Fibroblast of lung (primary cell): ENCODE measurements at regions not wholly inside any gene's neighbourhood (a gene's known extent, or its start where the extent isn't known, plus 50 kb on each side); places are given as distances from the start of the nearest gene placed in this dataset.
"Not testable (repeated sequence)": the region's sequence is repeated elsewhere in the genome, so short reads cannot be mapped to it uniquely, and the experiment has no call there.

Source experiments
- DNase-seq, 2 donors: peaks; one replicate each; pipeline versions ENCODE4 v3.0.0 to v3.0.0-alpha.2; 2010; ENCODE audit warnings: low read depth in 2 of 2
- H2AFZ ChIP-seq: 2 replicates; pipeline ENCODE4 v1.5.1; 2012; ENCODE audit warnings: low read length, control low read depth, inconsistent platforms
- H3K27ac ChIP-seq: 2 replicates; pipeline ENCODE4 v1.5.1; 2011; ENCODE audit warnings: low read length, control low read depth; ENCODE audit not compliant: insufficient read depth
- H3K27me3 ChIP-seq: 2 replicates; pipeline ENCODE4 v1.5.1; 2011; ENCODE audit warnings: mild to moderate bottlenecking, low read length; ENCODE audit not compliant: control insufficient read depth, insufficient read depth
- H3K36me3 ChIP-seq: 2 replicates; pipeline ENCODE4 v1.5.1; 2011; ENCODE audit warnings: low read length; ENCODE audit not compliant: control insufficient read depth, insufficient read depth
- H3K4me1 ChIP-seq: 2 replicates; pipeline ENCODE4 v1.5.1; 2011; ENCODE audit warnings: low read length; ENCODE audit not compliant: control insufficient read depth, insufficient read depth; ENCODE audit errors: extremely low read depth
- H3K4me2 ChIP-seq: 2 replicates; pipeline ENCODE4 v1.5.1; 2011; ENCODE audit warnings: low read length, control low read depth; ENCODE audit not compliant: insufficient read depth; ENCODE audit errors: extremely low read depth
- H3K4me3 ChIP-seq, 4 experiments: fragments of 200-600 bp in 1 of 4; sonication (generic) in 1 of 4; replicated peaks in 1 of 4; 2 replicates each; pipeline ENCODE4 v1.5.1; 2011 to 2016; ENCODE audit warnings: low read length in 4 of 4, low read depth in 3 of 4, mild to moderate bottlenecking in 3 of 4, control low read depth in 2 of 4, inconsistent platforms in 1 of 4, mixed read lengths in 1 of 4; ENCODE audit not compliant: insufficient read depth in 1 of 4; ENCODE audit errors: control extremely low read depth in 1 of 4
- H3K79me2 ChIP-seq: 2 replicates; pipeline ENCODE4 v1.5.1; 2012; ENCODE audit warnings: mild to moderate bottlenecking, low read length, inconsistent platforms; ENCODE audit not compliant: control insufficient read depth, insufficient read depth
- H3K9ac ChIP-seq: 2 replicates; pipeline ENCODE4 v1.5.1; 2011; ENCODE audit warnings: mild to moderate bottlenecking, low read length, control low read depth; ENCODE audit not compliant: insufficient read depth
- H3K9me3 ChIP-seq: 2 replicates; pipeline ENCODE4 v1.5.1; 2012; ENCODE audit warnings: low read depth, low read length; ENCODE audit not compliant: control insufficient read depth, insufficient read depth
- H4K20me1 ChIP-seq: 2 replicates; pipeline ENCODE4 v1.5.1; 2011; ENCODE audit warnings: low read length; ENCODE audit not compliant: control insufficient read depth, insufficient read depth; ENCODE audit errors: extremely low read depth
- EZH2 ChIP-seq: IDR thresholded peaks from 2 replicates; pipeline ENCODE4 v1.5.1; 2012; ENCODE audit warnings: low read length, control low read depth, mild to moderate bottlenecking; ENCODE audit errors: missing control alignments
- TF ChIP-seq, protein P1 (sequence below), 2 donors: IDR thresholded peaks in 1 of 2; conservative IDR thresholded peaks in 1 of 2; 1 replicate in 1 of 2; 2 replicates in 1 of 2; pipeline ENCODE4 v1.5.1; 2011 to 2012; ENCODE audit warnings: low read length in 2 of 2, control low read depth in 1 of 2, inconsistent platforms in 1 of 2, low read depth in 1 of 2, mild to moderate bottlenecking in 1 of 2

DNA sequence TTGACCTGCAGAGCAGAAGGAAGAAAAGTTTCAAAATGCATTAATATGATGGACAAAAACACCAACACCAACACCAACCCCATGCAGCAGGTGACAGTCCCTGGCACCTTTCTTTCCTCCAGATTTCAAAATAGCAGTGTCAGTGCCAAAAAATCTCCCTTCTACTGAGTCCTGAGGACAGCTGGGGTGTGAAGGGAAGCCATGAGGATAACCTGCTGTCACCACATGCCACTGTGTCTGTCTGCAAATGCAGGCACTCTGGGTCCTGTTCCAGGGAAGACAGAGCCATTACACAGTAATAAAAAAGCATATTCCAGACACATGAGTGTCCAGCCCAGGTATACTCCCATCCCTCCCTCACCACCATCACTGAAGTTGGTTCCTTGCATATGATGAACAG lies 187.5 kb downstream of the BMP15 start:
- H3K27ac ChIP-seq: no peak overlapping the region
- no peak for TF ChIP-seq EZH2
- TF ChIP-seq, protein P1, sequence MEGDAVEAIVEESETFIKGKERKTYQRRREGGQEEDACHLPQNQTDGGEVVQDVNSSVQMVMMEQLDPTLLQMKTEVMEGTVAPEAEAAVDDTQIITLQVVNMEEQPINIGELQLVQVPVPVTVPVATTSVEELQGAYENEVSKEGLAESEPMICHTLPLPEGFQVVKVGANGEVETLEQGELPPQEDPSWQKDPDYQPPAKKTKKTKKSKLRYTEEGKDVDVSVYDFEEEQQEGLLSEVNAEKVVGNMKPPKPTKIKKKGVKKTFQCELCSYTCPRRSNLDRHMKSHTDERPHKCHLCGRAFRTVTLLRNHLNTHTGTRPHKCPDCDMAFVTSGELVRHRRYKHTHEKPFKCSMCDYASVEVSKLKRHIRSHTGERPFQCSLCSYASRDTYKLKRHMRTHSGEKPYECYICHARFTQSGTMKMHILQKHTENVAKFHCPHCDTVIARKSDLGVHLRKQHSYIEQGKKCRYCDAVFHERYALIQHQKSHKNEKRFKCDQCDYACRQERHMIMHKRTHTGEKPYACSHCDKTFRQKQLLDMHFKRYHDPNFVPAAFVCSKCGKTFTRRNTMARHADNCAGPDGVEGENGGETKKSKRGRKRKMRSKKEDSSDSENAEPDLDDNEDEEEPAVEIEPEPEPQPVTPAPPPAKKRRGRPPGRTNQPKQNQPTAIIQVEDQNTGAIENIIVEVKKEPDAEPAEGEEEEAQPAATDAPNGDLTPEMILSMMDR (conservative IDR thresholded peaks at IDR 0.05 in 1 of 2, IDR thresholded peaks at IDR 0.05 in 1 of 2; ENCODE audit: low read depth in 1 of 2, low read length in 2 of 2): no peak
- H4K20me1 ChIP-seq: no peaks in the 10 kb centered on the region
- no peaks in the 10 kb centered on the region for H3K4me1 ChIP-seq
- H3K9me3 ChIP-seq: no peaks in the 10 kb centered on the region
- no peak overlapping the region for H3K9ac ChIP-seq
- no peaks in the 10 kb centered on the region for H3K36me3 ChIP-seq
- DNase-seq: no peak
- no peak overlapping the region for H2AFZ ChIP-seq
- H3K4me2 ChIP-seq: no peak overlapping the region
- H3K27me3 ChIP-seq: no peaks in the 10 kb centered on the region
- no peaks in the 10 kb centered on the region for H3K79me2 ChIP-seq
- H3K4me3 ChIP-seq: no peak overlapping the region

DNA sequence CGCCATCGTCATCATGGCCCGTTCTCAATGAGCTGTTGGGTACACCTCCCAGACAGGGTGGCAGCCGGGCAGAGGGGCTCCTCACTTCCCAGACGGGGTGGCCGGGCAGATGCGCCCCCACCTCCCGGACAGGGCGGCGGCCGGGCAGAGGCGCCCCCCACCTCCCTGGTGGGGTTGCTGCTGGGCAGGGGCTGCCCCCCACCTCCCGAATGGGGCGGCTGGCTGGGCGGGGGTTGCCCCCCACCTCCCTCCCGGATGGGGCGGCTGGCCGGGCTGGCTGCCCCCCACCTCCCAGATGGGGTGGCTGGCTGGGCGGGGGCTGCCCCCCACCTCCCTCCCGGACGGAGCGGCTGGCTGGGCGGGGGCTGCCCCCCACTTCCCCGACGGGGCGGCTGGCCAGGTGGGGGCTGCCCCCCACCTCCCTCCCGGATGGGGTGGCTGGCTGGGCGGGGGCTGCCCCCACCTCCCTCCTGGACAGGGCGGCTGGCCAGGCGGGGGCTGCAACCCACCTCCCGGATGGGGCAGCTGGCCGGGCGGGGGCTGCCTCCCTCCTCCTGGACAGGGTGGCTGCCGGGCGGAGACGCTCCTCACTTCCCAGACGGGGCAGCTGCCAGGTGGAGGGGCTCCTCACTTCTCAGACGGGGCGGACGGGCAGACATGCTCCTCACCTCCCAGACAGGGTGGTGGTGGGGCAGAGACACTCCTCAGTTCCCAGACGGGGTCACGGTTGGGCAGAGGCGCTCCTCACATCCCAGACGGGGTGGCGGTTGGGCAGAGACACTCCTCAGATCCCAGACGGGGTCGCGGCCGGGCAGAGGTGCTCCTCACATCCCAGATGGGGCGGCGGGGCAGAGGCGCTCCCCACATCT lies 208.8 kb downstream of the BMP15 start:
- not testable (repeated sequence) for H3K4me2 ChIP-seq, H3K79me2 ChIP-seq, H2AFZ ChIP-seq, H4K20me1 ChIP-seq, H3K27me3 ChIP-seq, H3K36me3 ChIP-seq, H3K4me1 ChIP-seq, H3K9ac ChIP-seq, H3K27ac ChIP-seq, H3K4me3 ChIP-seq, H3K9me3 ChIP-seq, DNase-seq

DNA sequence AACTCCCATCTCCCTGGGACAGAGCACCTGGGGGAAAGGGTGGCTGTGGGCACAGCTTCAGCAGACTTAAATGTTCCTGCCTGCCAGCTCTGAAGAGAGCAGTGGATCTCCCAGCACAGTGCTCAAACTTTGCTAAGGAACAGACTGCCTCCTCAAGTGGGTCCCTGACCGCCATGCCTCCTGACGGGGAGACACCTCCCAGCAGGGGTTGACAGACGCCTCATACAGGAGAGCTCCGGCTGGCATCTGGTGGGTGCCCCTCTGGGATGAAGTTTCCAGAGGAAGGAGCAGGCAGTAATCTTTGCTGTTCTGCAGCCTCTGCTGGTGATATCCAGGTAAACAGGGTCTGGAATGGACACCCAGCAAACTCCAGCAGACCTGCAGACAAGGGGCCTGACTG lies 206.9 kb upstream of the NUDT10 start:
- not testable (repeated sequence) for H4K20me1 ChIP-seq, DNase-seq, H3K9me3 ChIP-seq, H3K4me3 ChIP-seq, H3K79me2 ChIP-seq, H3K27me3 ChIP-seq, H3K27ac ChIP-seq, H3K9ac ChIP-seq, H2AFZ ChIP-seq, H3K36me3 ChIP-seq, H3K4me1 ChIP-seq, H3K4me2 ChIP-seq

DNA sequence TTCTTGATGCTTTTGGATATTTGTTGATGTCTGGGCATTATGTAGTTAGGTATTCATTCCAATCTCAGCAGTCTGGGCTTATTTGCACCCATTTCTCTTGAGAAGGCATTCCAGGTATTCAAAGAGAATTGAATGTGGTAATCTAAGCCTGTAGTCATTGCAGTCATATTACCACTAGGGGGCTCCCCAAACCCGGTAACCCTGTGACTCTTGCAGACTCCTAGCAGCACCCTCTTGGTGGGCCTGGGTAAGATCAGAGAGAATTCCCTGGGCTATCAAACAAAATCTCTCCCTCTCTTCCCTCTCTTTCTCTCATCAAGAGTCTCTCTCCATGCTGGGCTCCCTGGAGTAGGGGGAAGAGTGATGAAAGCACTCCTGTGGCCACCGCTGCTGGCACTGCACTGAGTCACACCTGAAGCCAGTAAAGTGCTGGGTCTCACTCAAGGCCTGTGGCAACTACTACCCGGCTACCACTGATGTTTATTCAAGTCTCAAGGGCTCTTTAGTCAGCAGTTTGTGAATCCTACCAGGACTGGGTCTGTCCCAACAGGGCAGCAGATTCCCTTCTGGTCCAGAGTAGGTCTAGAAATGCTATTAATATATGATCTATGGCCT lies 187.7 kb upstream of the NUDT10 start:
- no peak overlapping the region for H3K4me2 ChIP-seq
- H3K9ac ChIP-seq: no peak overlapping the region
- H3K27ac ChIP-seq: no peak overlapping the region
- H3K4me1 ChIP-seq: no peaks in the 10 kb centered on the region
- no peak overlapping the region for H3K4me3 ChIP-seq
- TF ChIP-seq, protein P1 (conservative IDR thresholded peaks at IDR 0.05 in 1 of 2, IDR thresholded peaks at IDR 0.05 in 1 of 2; ENCODE audit: low read depth in 1 of 2, low read length in 2 of 2): peak; percentile 39 to 55
- TF ChIP-seq EZH2: no peak
- no peak overlapping the region for H2AFZ ChIP-seq
- H3K27me3 ChIP-seq: no peaks in the 10 kb centered on the region
- H4K20me1 ChIP-seq: no peaks in the 10 kb centered on the region
- no peaks in the 10 kb centered on the region for H3K36me3 ChIP-seq
- no peaks in the 10 kb centered on the region for H3K79me2 ChIP-seq
- DNase-seq: peak; percentile 14 to 25
- no peaks in the 10 kb centered on the region for H3K9me3 ChIP-seq
